GM20000 (cell line): ENCODE measurements at regions not wholly inside any gene's neighbourhood (a gene's known extent, or its start where the extent isn't known, plus 50 kb on each side); places are given as distances from the start of the nearest gene placed in this dataset.

Source experiments
- DNase-seq: peaks from one replicate; pipeline ENCODE4 v3.0.0; 2012; ENCODE audit warnings: low spot score
- TF ChIP-seq, protein P1 (sequence below): IDR thresholded peaks from 2 replicates; pipeline ENCODE4 v1.5.1; 2012; ENCODE audit warnings: mild to moderate bottlenecking, control low read depth; ENCODE audit errors: extremely low read depth, missing control alignments

DNA sequence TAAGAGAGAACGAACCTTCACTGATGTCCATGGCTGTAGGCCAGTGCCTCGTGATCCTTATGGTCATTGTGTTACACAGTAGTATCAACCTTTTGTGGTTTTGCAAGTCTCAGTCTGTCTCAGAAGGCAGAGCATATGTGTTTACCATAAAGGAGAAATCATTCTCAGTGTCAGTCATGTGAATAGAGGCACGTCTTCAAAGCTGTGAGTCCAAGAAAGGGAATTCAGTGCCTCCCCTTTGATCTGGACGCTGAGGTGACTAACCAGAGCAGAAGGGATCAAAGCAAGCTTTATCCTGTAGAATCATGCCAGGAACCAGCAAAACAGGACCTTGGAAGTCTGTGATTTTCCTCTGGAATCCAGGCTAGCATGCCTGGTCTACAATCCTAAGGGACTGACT lies 433.9 kb downstream of the DNAH5 start:
- no peak for DNase-seq
- TF ChIP-seq, protein P1, sequence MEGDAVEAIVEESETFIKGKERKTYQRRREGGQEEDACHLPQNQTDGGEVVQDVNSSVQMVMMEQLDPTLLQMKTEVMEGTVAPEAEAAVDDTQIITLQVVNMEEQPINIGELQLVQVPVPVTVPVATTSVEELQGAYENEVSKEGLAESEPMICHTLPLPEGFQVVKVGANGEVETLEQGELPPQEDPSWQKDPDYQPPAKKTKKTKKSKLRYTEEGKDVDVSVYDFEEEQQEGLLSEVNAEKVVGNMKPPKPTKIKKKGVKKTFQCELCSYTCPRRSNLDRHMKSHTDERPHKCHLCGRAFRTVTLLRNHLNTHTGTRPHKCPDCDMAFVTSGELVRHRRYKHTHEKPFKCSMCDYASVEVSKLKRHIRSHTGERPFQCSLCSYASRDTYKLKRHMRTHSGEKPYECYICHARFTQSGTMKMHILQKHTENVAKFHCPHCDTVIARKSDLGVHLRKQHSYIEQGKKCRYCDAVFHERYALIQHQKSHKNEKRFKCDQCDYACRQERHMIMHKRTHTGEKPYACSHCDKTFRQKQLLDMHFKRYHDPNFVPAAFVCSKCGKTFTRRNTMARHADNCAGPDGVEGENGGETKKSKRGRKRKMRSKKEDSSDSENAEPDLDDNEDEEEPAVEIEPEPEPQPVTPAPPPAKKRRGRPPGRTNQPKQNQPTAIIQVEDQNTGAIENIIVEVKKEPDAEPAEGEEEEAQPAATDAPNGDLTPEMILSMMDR: no peak

DNA sequence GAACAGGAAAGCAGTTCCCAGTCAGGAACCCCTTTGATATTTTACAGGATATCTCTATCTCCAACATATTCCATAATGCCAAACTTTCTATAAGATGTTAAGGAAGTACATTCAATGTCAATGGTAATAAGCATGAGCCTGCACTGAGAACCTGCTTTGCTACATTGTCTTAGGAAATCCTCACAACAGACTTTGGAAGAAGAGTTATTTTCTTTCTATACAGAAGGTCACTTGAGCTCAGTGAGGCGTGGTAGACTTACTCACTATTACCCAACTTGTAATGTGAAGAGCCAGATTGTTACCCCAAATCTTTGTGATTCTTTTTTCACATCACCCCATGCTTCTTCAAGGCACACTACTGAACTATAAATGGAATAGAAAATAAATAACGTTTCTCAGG lies 435.9 kb downstream of the DNAH5 start:
- TF ChIP-seq, protein P1: no peak
- DNase-seq: no peak

DNA sequence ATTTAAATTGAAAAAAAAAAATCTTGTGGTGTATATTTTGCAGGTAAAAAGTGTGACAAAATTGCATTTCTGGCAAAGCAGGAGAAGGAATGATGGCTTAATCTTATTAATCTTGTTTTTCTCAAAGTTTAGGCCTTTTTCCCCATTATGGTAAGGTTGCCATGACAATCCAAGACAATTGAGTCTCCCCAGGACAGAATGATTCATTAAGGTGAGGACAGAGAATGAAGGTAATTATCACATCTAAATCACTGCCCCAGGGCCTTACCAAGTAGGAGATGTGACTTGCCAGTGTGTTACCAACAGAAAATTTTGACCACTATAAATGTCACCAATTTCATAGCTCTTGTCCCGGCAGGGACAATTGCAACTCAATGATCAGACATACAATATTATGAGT lies 439.2 kb downstream of the DNAH5 start:
- TF ChIP-seq, protein P1: no peak
- DNase-seq: no peak

DNA sequence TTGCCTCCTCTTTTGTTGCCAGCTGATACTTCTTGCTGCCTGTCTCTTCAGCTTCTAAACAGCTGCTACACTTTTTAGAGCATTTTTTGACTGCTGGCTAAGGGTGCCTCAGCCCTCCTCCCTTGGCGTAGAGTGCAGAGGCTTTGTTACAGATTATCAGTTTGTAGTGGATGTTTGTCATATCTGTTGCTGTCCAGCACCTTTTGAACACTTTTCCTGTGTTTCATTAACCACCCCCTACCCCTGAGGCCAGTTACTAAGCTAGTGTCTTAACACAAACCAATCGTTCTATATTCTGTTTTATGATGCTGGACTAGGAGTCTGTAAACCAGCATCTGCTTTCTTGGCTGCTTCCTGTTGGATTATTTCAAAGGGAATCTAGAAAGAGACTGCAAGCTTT lies 441.5 kb downstream of the DNAH5 start:
- TF ChIP-seq, protein P1: no peak
- no peak for DNase-seq

DNA sequence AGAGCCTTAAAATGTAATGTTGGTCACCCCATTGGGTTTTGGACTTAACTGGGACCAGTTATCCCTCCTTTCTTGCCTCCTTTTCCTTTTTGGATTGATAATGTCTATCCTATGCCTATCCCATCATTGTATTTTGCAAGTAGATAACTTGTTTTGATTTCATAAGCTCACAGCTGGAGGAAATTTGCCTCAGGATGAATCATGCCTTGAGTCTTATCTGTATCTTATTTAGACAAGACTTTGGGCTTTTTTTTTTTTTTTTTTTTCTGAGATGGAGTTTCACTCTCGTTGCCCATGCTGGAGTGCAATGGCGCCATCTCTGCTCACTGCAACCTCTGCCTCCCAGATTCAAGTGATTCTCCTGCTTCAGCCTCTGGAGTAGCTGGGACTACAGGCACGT lies 443.3 kb downstream of the DNAH5 start:
- TF ChIP-seq, protein P1: no peak

DNA sequence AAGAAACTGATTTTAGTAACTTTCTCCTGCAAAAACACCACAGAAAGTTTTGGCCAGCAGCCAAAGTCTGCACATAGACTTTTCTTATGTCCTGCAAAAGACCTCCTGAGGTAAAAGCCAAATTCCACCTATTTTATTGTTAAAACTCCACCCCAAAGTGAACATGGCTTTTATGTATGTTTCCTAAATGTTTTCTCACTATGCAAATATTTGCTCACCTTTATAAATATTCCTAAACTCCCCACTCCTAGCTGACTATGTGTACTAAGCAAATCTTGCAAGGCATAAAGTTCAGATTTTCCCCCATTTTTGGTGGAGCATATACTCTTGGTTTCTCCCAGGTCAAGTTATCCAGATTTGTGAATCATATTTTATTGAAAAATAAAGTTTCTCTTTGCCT lies 446.2 kb downstream of the DNAH5 start:
- no peak for DNase-seq
- TF ChIP-seq, protein P1: no peak

More for the DNA sequence above, 443.3 kb downstream of the DNAH5 start:
- DNase-seq: no peak

DNA sequence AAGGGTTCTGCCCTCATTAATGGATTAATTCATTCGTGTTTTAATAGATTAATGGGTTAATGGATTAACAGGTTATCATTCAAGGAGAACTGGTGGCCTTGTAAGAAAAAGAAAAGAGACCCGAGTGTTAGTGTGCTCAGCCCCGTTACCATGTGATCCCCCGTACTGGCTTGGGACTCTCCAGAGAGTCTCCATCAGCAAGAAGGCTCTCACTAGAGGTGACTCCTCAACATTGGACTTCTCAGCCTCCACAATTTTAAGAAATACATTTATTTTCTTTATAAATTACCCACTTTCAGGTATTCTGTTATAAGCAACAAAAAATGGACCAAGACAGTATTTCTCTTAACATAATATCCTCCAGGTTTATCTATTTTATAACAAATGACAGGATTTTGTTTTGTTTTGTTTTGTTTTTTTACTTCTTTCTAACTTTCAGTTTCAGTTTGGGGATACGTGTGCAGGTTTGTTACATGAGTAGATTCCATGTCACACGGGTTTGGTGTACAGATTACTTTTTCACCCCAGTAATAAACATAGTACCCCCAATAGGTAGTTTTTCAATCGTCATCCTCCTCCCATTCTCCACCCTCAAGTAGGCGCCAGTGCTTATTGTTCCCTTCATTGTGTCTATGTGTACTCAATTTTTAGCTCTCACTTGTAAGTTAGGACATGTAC lies 456.1 kb downstream of the DNAH5 start:
- no peak for DNase-seq
- TF ChIP-seq, protein P1: no peak
